Kidney (tissue), 13 donors: ENCODE measurements at regions not wholly inside any gene's neighbourhood (a gene's known extent, or its start where the extent isn't known, plus 50 kb on each side); places are given as distances from the start of the nearest gene placed in this dataset.

Source experiments
- DNase-seq, 5 donors: peaks; one replicate each; pipeline ENCODE4 v3.0.0-alpha.2; 2013 to 2020
- FAIRE-seq: peaks from 2 replicates; lab custom pipeline; 2012; peaks lifted over from hg19 to GRCh38; lab: Jason Lieb, UNC
- H3K27ac ChIP-seq, 2 donors: one replicate each; pipeline ENCODE4 v1.7.0; 2013; ENCODE audit warnings: low read depth in 2 of 2, low read length in 2 of 2, inconsistent platforms in 1 of 2
- H3K27me3 ChIP-seq: one replicate; pipeline ENCODE4 v1.7.1; 2013; ENCODE audit warnings: low read length, inconsistent platforms; ENCODE audit not compliant: control insufficient read depth, insufficient read depth
- H3K36me3 ChIP-seq, 3 donors: one replicate each; pipeline versions ENCODE4 v1.7.0 to v1.7.1; 2013; ENCODE audit warnings: low read length in 3 of 3, control low read depth in 1 of 3, inconsistent platforms in 1 of 3; ENCODE audit not compliant: insufficient read depth in 3 of 3, control insufficient read depth in 2 of 3
- H3K4me1 ChIP-seq, 3 donors: one replicate each; pipeline versions ENCODE4 v1.7.0 to v1.7.1; 2013; ENCODE audit warnings: low read length in 3 of 3, inconsistent platforms in 1 of 3, low read depth in 1 of 3; ENCODE audit not compliant: control insufficient read depth in 2 of 3, insufficient read depth in 2 of 3
- H3K4me3 ChIP-seq, 3 donors: one replicate each; pipeline versions ENCODE4 v1.7.0 to v1.8.1; 2013; ENCODE audit warnings: low read length in 3 of 3, control low read depth in 1 of 3, inconsistent platforms in 1 of 3
- H3K9ac ChIP-seq, 3 donors: one replicate each; pipeline versions ENCODE4 v1.7.0 to v1.7.1; 2013; ENCODE audit warnings: low read length in 3 of 3, control low read depth in 1 of 3, inconsistent platforms in 1 of 3
- H3K9me3 ChIP-seq, 3 donors: one replicate each; pipeline versions ENCODE4 v1.7.0 to v1.7.1; 2013; ENCODE audit warnings: low read length in 3 of 3, control low read depth in 1 of 3, inconsistent platforms in 1 of 3; ENCODE audit not compliant: control insufficient read depth in 2 of 3, insufficient read depth in 1 of 3
- intact Hi-C: fragments of 100-400 bp; cut with DNase I; formaldehyde crosslinking; loops from one replicate; pipeline ENCODE4 v1.11.1; 2022
- TF ChIP-seq, protein P1 (sequence below): IDR thresholded peaks from 3 replicates; pipeline ENCODE4 v1.5.1; 2012; ENCODE audit warnings: mild to moderate bottlenecking, moderate library complexity, borderline replicate concordance; ENCODE audit not compliant: insufficient read depth; ENCODE audit errors: extremely low read depth
- donor health status: control.
- donor health status: control.
- donor health status: control.
- donor health status: control.
- donor health status: control.
- donor health status: DM: yes; HTN: yes; CAD: no.
- donor health status: Normal renal cell carcinoma (clear cell type).

DNA sequence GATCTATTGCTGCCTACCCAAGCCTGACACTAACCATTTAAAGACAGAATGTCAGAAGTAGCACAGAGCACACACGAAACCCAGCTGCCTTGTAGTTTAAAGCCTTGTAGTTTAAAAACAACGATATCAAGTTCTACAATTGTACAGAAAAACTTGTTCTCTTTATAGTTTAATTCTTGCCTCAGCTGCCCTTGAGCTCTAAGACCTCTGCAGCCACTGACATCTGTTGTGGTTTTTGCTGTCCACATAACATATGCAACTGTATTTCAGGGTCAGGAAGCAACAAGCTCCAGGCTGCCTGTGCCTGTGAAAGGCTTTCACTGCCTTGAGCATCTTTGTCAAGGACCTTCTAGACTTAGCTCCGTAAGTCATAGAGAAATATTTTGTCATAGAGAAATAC is 227.2 kb downstream of the SPCS3 start:
- no peaks in the 10 kb centered on the region for H3K36me3 ChIP-seq
- no peak overlapping the region for H3K27ac ChIP-seq
- no peaks in the 10 kb centered on the region for H3K4me1 ChIP-seq
- no peak overlapping the region for H3K9ac ChIP-seq
- no peak for FAIRE-seq
- intact Hi-C loops = no loop called here
- peaks cover 0 to 2% (median 0%) of the 10 kb centered on the region in 3 donors for H3K9me3 ChIP-seq
- peak in 2 of 5 donors; percentile 45 to 60 for DNase-seq
- TF ChIP-seq, protein P1, sequence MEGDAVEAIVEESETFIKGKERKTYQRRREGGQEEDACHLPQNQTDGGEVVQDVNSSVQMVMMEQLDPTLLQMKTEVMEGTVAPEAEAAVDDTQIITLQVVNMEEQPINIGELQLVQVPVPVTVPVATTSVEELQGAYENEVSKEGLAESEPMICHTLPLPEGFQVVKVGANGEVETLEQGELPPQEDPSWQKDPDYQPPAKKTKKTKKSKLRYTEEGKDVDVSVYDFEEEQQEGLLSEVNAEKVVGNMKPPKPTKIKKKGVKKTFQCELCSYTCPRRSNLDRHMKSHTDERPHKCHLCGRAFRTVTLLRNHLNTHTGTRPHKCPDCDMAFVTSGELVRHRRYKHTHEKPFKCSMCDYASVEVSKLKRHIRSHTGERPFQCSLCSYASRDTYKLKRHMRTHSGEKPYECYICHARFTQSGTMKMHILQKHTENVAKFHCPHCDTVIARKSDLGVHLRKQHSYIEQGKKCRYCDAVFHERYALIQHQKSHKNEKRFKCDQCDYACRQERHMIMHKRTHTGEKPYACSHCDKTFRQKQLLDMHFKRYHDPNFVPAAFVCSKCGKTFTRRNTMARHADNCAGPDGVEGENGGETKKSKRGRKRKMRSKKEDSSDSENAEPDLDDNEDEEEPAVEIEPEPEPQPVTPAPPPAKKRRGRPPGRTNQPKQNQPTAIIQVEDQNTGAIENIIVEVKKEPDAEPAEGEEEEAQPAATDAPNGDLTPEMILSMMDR = no peak
- H3K27me3 ChIP-seq = no peaks in the 10 kb centered on the region
- no peak overlapping the region for H3K4me3 ChIP-seq

DNA sequence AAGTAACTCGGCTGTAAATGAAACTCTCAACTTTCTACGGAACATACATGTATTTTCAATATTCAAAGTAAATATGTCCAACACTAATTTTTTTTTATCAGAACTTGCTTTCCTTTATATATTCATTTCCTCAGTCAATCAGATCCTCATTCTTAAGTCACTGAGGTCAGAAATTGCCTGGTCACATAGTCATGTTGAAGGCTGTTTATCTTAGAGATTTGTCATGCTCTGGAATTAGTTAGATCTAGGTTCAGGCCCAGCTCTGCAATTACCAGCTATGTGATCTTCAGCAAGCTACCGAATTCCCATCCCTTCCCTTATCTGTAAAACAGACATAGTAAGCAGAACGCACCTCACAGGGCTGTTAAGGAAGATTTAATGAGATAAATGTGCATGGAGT is 228.8 kb downstream of the SPCS3 start:
- peaks cover 0 to 7% (median 0%) of the 10 kb centered on the region in 3 donors for H3K9me3 ChIP-seq
- H3K4me1 ChIP-seq = no peaks in the 10 kb centered on the region
- no peak overlapping the region for H3K27ac ChIP-seq
- no peaks in the 10 kb centered on the region for H3K27me3 ChIP-seq
- H3K9ac ChIP-seq = no peak overlapping the region
- H3K36me3 ChIP-seq = no peaks in the 10 kb centered on the region
- no peak overlapping the region for H3K4me3 ChIP-seq
- TF ChIP-seq, protein P1 = no peak
- DNase-seq (peak in 1 of 5 donors; percentile 25), FAIRE-seq (no peak)
- intact Hi-C loops = no loop called here

DNA sequence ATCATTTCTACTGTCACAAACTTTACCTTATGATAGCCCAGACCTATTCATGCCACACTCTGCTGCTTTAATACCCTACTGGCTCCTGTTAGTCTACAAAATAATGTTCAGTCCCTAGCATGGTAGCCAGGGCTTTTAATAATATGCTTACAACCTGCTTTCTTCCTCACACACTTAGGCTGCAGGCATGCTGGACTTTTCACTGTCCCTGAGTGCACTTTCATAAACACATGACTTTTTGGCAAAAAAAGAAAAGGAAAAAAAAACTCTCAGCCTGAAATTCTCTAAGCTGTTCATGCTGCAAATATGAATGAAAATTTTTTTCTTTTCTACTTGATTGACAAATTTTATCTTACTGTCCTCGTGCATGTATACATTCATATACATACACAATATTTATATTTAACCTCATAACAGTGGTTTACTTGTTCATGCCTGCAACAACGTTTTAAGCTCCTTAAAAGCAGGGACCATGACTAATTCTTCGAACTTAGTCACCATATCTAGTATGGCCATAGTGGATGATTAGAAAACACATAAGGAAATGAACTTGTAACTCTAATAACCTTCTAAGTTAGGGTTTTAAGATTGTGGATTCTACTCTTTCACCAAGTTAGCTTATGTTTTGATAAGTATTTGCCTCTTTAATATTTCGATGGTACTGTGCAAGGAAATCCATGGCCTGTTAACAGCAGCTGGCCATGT is 229.5 kb downstream of the SPCS3 start:
- DNase-seq = peak in 1 of 5 donors; percentile 32
- peaks cover 0 to 7% (median 0%) of the 10 kb centered on the region in 3 donors for H3K9me3 ChIP-seq
- no peak for FAIRE-seq
- H3K4me1 ChIP-seq = no peaks in the 10 kb centered on the region
- no peak overlapping the region for H3K4me3 ChIP-seq
- no peaks in the 10 kb centered on the region for H3K36me3 ChIP-seq
- intact Hi-C loops = no loop called here
- TF ChIP-seq, protein P1 = no peak
- no peaks in the 10 kb centered on the region for H3K27me3 ChIP-seq
- H3K27ac ChIP-seq = no peak overlapping the region
- H3K9ac ChIP-seq = no peak overlapping the region
